GM12891 (cell line): ENCODE measurements at regions not wholly inside any gene's neighbourhood (a gene's known extent, or its start where the extent isn't known, plus 50 kb on each side); places are given as distances from the start of the nearest gene placed in this dataset.

Experiments
- POLR2AphosphoS5 ChIP-seq: IDR thresholded peaks from 2 replicates; pipeline ENCODE4 v1.6.1; 2011; ENCODE audit warnings: low read depth, low read length, control low read depth
- TAF1 ChIP-seq: IDR thresholded peaks from 2 replicates; pipeline ENCODE4 v1.6.1; 2011; ENCODE audit warnings: low read depth, low read length, control low read depth

- TF ChIP-seq POLR2AphosphoS5 (no peak), TAF1 (no peak)
Measured at GRCh38 chr7:89914711-89915110, 239.6 kb upstream of the STEAP1 start.
